Pancreas (tissue), 10 donors: ENCODE measurements at regions not wholly inside any gene's neighbourhood (a gene's known extent, or its start where the extent isn't known, plus 50 kb on each side); places are given as distances from the start of the nearest gene placed in this dataset.

ENCODE experiments used
- ATAC-seq, 4 donors: fragments of 200-7000 bp; cut with Tn5 transposase; one replicate each; pipeline versions ENCODE4 v1.8.0 to v1.9.1; 2020; ENCODE audit warnings: mild to moderate bottlenecking in 4 of 4, moderate library complexity in 4 of 4
- DNase-seq, 6 donors: peaks; one replicate each; pipeline ENCODE4 v3.0.0-alpha.2; 2020
- FAIRE-seq: peaks from 2 replicates; lab custom pipeline; 2012; peaks lifted over from hg19 to GRCh38; lab: Jason Lieb, UNC
- H3K27ac ChIP-seq, 4 donors: fragments of 200-600 bp; sonication (generic); 1 replicate in 3 of 4; 2 replicates in 1 of 4; pipeline versions ENCODE4 v1.5.0 to v1.8.0; 2020
- H3K27me3 ChIP-seq, 4 donors: fragments of 200-600 bp; one replicate each; pipeline ENCODE4 v1.8.0; 2021
- H3K36me3 ChIP-seq, 3 donors: fragments of 200-600 bp; sonication (generic) in 1 of 3; one replicate each; pipeline versions ENCODE4 v1.5.0 to v1.8.0; 2020 to 2021
- H3K4me1 ChIP-seq, 3 donors: fragments of 200-600 bp; one replicate each; pipeline ENCODE4 v1.8.0; 2021
- H3K4me3 ChIP-seq, 4 donors: fragments of 200-600 bp; sonication (generic) in 2 of 4; one replicate each; pipeline versions ENCODE4 v1.5.0 to v1.8.0; 2020 to 2021
- H3K9me3 ChIP-seq, 4 donors: fragments of 200-600 bp; one replicate each; pipeline ENCODE4 v1.8.0; 2021
- WGBS, 2 donors: extraction: QIAGEN DNeasy Blood & Tissue Kit; methylation state at CpG; one replicate each; pipeline ENCODE4 v1.1.7; 2013; 5-methylcytosine and 5-hydroxymethylcytosine counted together
- intact Hi-C, 3 donors: fragments of 100-400 bp; cut with DNase I; formaldehyde crosslinking; loops; one replicate each; pipeline versions ENCODE4 v1.11.1 to v1.14.2; 2022
- TF ChIP-seq, protein P1 (sequence below), 4 donors: fragments of 200-600 bp; sonication (generic) in 3 of 4; IDR thresholded peaks; one replicate each; pipeline versions ENCODE4 v1.5.0 to v1.8.0; 2021; ENCODE audit warnings: antibody characterized with exemption in 4 of 4
- donor health status: healthy with polysubstance abuse.
- donor health status: DM: no; HTN: no; CAD: no; lungs with moderate emphysema.
- donor health status: DM: no; HTN: no; CAD: no.
- donor health status: control.
- donor health status: control.
- donor health status: Bipolar disorder and iron deficiency.
- donor health status: DM: yes; HTN: yes; CAD: no.
- donor health status: DM: no; HTN: no; CAD: no.
- donor health status: DM: no; HTN: no; CAD: no.
- donor health status: DM: yes; HTN: yes; CAD: no.

DNA sequence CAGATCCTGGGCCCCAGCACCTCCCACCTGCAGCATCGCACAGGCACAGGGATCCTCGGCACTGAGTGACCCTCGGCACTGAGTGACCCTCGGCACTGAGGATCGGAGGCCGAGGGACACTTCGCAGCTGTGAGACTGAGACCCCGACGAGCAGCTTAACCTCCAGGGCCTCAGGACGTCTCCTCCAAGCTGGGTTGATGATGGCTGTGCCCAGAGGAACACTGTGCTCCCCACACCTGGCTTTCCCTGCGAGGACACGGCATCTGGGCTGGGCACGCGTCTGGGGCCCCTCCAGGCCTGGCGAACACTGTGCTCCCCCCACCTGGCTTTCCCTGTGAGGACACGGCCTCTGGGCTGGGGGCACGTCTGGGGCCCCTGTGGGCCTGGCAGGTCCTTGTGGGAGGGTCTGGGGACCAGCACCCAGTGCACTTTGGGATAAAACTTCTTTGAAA, 158.3 kb upstream of the PPP2R2D start:
- TF ChIP-seq, protein P1, sequence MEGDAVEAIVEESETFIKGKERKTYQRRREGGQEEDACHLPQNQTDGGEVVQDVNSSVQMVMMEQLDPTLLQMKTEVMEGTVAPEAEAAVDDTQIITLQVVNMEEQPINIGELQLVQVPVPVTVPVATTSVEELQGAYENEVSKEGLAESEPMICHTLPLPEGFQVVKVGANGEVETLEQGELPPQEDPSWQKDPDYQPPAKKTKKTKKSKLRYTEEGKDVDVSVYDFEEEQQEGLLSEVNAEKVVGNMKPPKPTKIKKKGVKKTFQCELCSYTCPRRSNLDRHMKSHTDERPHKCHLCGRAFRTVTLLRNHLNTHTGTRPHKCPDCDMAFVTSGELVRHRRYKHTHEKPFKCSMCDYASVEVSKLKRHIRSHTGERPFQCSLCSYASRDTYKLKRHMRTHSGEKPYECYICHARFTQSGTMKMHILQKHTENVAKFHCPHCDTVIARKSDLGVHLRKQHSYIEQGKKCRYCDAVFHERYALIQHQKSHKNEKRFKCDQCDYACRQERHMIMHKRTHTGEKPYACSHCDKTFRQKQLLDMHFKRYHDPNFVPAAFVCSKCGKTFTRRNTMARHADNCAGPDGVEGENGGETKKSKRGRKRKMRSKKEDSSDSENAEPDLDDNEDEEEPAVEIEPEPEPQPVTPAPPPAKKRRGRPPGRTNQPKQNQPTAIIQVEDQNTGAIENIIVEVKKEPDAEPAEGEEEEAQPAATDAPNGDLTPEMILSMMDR (IDR thresholded peaks at IDR 0.05) = no peak
- Histone ChIP-seq H3K4me1 (no peaks in the 10 kb centered on the region), H3K27me3 (peaks cover 0 to 1% (median 0%) of the 10 kb centered on the region in 4 donors), H3K4me3 (no peak overlapping the region), H3K9me3 (no peaks in the 10 kb centered on the region), H3K27ac (no peak overlapping the region), H3K36me3 (no peaks in the 10 kb centered on the region)
- FAIRE-seq (no peak), DNase-seq (no peak), ATAC-seq (no peak)
- intact Hi-C loops = no loop called here
- whole genome bisulfite sequencing, 2 donors = 66 to 84% methylated on average over 17 of the region's 17 CpGs

DNA sequence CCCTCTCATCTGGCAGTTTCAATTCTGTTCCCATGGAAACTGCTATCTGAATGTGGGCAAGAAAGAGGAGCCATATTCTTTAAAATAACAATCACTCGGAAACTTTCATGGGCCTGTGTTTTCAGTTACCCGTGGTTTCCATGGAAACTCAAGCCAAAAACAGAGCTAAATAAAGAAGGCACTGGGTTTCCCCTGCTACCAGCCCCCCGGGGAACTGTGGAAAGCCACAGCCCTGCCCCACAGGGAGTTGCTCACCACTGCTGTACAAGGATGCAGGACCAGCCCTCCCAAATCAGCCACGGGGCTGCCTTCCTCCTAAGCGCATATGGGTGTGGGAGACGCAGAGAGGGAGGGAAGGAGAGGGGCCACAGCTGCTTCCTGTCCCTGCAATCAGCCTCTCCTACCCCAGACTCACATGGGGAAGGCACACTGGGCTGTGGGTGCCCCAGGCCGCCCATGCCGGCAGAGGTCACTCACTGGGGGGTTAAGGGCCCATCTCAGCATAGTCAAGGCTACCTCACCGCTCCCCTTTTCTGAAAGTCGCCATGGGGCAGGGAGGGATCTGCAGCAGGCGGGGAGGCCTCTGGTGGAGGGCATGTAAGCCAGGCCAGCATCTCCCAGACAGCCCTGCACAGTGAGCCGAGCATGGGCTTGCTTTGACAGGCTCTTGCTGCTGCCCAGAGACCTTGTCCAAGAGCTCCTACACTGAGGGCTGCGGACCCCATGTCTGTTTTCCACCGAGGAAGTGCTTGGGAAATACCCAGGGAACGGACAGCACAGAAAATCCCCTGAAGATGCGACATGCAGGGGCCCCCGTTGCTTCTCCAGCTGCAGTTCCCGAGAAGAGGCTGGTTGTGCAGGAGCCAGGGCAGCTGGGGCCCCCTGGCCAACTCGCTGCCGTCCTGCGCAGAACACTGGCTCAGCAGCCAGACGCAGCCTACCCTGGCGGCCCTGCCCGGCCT, 157.3 kb upstream of the PPP2R2D start:
- intact Hi-C loops = no loop called here
- H3K4me3 ChIP-seq = no peak overlapping the region
- no peaks in the 10 kb centered on the region for H3K4me1 ChIP-seq
- ATAC-seq (no peak), DNase-seq (no peak), FAIRE-seq (no peak)
- TF ChIP-seq, protein P1 (IDR thresholded peaks at IDR 0.05) = no peak
- no peaks in the 10 kb centered on the region for H3K36me3 ChIP-seq
- H3K27ac ChIP-seq = no peak overlapping the region
- WGBS, 2 donors = 27 to 33% methylated on average over 22 to 24 of the region's 24 CpGs
- H3K9me3 ChIP-seq = no peaks in the 10 kb centered on the region
- peaks cover 0 to 3% (median 0%) of the 10 kb centered on the region in 4 donors for H3K27me3 ChIP-seq

DNA sequence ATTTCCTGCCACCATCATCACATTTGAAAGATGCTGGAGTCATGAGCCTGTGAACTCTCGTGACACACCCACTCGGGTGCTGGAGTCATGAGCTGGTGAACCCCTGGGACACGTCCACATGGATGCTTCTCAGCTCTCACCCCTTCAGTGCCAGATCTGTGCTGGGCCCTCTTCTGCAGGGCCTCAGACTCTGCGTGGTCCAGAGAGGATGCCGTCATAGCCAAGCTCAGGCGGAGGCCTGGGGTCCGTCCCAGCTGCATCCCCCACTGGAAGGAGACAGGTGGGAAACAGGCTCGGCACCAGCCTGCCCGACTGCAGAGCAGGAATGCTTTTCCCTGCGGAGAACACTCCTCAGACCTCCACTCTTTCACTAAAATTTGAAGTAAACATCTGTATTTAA, 156.5 kb upstream of the PPP2R2D start:
- TF ChIP-seq, protein P1 (IDR thresholded peaks at IDR 0.05) = no peak
- peaks cover 0 to 3% (median 0%) of the 10 kb centered on the region in 4 donors for H3K27me3 ChIP-seq
- intact Hi-C loops = no loop called here
- ATAC-seq (no peak), FAIRE-seq (no peak), DNase-seq (no peak)
- H3K4me1 ChIP-seq = no peaks in the 10 kb centered on the region
- 28 to 32% methylated on average over 10 of the region's 10 CpGs for WGBS, 2 donors
- no peak overlapping the region for H3K27ac ChIP-seq
- no peaks in the 10 kb centered on the region for H3K36me3 ChIP-seq
- H3K9me3 ChIP-seq = no peaks in the 10 kb centered on the region
- no peak overlapping the region for H3K4me3 ChIP-seq

DNA sequence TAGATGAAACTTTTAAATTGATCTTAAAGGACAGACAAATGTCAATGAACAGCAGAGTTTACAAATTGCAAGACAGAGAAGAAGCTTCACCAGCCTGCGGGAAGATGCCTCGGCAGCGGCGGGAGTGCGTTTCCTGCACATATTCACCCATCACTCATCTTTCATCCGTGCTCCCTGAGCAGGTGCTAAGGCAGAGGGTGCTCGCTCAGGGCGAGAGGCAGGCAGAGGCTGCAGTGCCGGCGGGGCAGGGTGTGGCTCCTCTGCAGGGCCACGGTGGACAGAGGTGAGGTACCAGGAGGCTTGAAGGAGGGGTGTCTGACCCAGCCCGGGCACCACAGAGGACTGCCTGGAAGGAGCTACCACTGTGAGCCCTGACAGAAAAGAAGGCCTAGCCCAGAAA, 155.2 kb upstream of the PPP2R2D start:
- H3K27ac ChIP-seq = no peak overlapping the region
- no peak overlapping the region for H3K4me3 ChIP-seq
- ATAC-seq (no peak), FAIRE-seq (no peak), DNase-seq (no peak)
- H3K27me3 ChIP-seq = peaks cover 0 to 3% (median 0%) of the 10 kb centered on the region in 4 donors
- intact Hi-C loops = no loop called here
- no peaks in the 10 kb centered on the region for H3K9me3 ChIP-seq
- H3K4me1 ChIP-seq = no peaks in the 10 kb centered on the region
- 67 to 76% methylated on average over 12 of the region's 12 CpGs for WGBS, 2 donors
- TF ChIP-seq, protein P1 (IDR thresholded peaks at IDR 0.05) = no peak
- H3K36me3 ChIP-seq = no peaks in the 10 kb centered on the region
